ENCODE measurements at regions not wholly inside any gene's neighbourhood (a gene's known extent, or its start where the extent isn't known, plus 50 kb on each side); places are given as distances from the start of the nearest gene placed in this dataset.

DNA sequence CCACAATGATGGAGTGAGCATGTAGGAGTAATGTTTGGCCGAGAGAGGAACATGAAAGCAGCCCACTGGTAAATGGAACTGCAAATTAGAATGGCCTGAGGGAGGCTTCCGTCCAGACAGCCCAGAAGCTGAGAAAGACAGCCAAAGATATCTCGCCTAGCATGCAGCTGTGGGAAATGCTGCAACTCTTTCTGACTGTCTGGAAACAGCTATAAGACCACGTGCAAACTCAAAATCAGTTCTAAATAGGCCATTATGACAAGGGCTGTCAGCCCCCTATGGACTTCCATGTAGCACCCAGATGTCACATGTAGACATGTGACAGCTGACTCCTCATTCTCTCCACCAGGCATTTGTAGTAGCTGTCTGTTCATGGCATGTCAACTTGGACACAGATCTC lies 62.9 kb upstream of the ATP1A1 start:
- WGBS, 2 experiments (ENCODE audit: extremely low coverage in 2 of 2, insufficient read length in 1 of 2): 10% methylated on average over 2 of the region's 4 CpGs; no CpG with 5 or more reads in 1 of the 2 experiments

More for the DNA sequence above, 62.9 kb upstream of the ATP1A1 start:
- no TSS peak for BruUV-seq (replicated peaks)
- H2BK5ac ChIP-seq (ENCODE audit: low read depth, low read length, poor library complexity, severe bottlenecking): no peak overlapping the region
- no peaks in the 10 kb centered on the region for H3K9me1 ChIP-seq (ENCODE audit: insufficient read depth, low read length)
- no peak overlapping the region for H3K23ac ChIP-seq (ENCODE audit: low read depth, low read length)
- no peak overlapping the region for H3K56ac ChIP-seq (ENCODE audit: extremely low read depth, insufficient read depth, low read length)
- no peak overlapping the region for H3K4me2 ChIP-seq (ENCODE audit: low read depth, low read length)
- H3K18ac ChIP-seq (ENCODE audit: low read depth, low read length): no peak overlapping the region
- H3K36me3 ChIP-seq (ENCODE audit: control insufficient read depth, insufficient read depth, low read length): no peaks in the 10 kb centered on the region
- no peak overlapping the region for H3K9ac ChIP-seq (ENCODE audit: low read depth, low read length)
- no peak overlapping the region for H2AFZ ChIP-seq (replicated peaks; ENCODE audit: low read length, poor library complexity)
- ChIA-PET CTCF (no interaction called here), POLR2A (ENCODE audit: unreplicated experiment) (no interaction called here)
- dilution Hi-C loops (cut with HindIII; ENCODE audit: low sequenced_read_pairs, unreplicated experiment): no loop called here
- H2AK5ac ChIP-seq (ENCODE audit: low read depth, low read length): no peak overlapping the region
- DNase-seq (no peak), ATAC-seq (ENCODE audit: low read depth) (no peak)
- no peak for TF ChIP-seq CHD1 (IDR thresholded peaks at IDR 0.05; ENCODE audit: low read depth, low read length)
- no peak for TF ChIP-seq RFX5 (IDR thresholded peaks at IDR 0.05; ENCODE audit: low read depth, low read length)
- TF ChIP-seq CEBPB (IDR thresholded peaks at IDR 0.05; ENCODE audit: low read depth, low read length): no peak
- TF ChIP-seq POLR2A (IDR thresholded peaks at IDR 0.05; ENCODE audit: low read depth, low read length): no peak
- no peak for TF ChIP-seq NFE2L2 (IDR thresholded peaks at IDR 0.05; ENCODE audit: low read depth, low read length)
- TF ChIP-seq, protein P1, sequence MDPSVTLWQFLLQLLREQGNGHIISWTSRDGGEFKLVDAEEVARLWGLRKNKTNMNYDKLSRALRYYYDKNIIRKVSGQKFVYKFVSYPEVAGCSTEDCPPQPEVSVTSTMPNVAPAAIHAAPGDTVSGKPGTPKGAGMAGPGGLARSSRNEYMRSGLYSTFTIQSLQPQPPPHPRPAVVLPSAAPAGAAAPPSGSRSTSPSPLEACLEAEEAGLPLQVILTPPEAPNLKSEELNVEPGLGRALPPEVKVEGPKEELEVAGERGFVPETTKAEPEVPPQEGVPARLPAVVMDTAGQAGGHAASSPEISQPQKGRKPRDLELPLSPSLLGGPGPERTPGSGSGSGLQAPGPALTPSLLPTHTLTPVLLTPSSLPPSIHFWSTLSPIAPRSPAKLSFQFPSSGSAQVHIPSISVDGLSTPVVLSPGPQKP (IDR thresholded peaks at IDR 0.05; ENCODE audit: borderline replicate concordance, low read depth, low read length): no peak
- TF ChIP-seq MXI1 (IDR thresholded peaks at IDR 0.05; ENCODE audit: borderline replicate concordance, low read depth, low read length): no peak
- TF ChIP-seq, protein P2, sequence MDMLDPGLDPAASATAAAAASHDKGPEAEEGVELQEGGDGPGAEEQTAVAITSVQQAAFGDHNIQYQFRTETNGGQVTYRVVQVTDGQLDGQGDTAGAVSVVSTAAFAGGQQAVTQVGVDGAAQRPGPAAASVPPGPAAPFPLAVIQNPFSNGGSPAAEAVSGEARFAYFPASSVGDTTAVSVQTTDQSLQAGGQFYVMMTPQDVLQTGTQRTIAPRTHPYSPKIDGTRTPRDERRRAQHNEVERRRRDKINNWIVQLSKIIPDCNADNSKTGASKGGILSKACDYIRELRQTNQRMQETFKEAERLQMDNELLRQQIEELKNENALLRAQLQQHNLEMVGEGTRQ (IDR thresholded peaks at IDR 0.05; ENCODE audit: low read depth, low read length): no peak
- no peak for TF ChIP-seq MAFK (IDR thresholded peaks at IDR 0.05; ENCODE audit: low read depth, low read length)
- no peak for TF ChIP-seq RCOR1 (IDR thresholded peaks at IDR 0.05; ENCODE audit: insufficient replicate concordance, low read length)
- no peak for TF ChIP-seq RAD21 (IDR thresholded peaks at IDR 0.05; ENCODE audit: low read length)
- no peak for TF ChIP-seq BHLHE40 (IDR thresholded peaks at IDR 0.05; ENCODE audit: low read depth, low read length)
- no peak for TF ChIP-seq MAZ (IDR thresholded peaks at IDR 0.05; ENCODE audit: borderline replicate concordance, low read depth, low read length)
- no peaks in the 10 kb centered on the region for H4K20me1 ChIP-seq (ENCODE audit: insufficient read depth, low read length)
- H3K4me1 ChIP-seq (ENCODE audit: control insufficient read depth, insufficient read depth, low read length): no peaks in the 10 kb centered on the region
- H3K27ac ChIP-seq (ENCODE audit: insufficient read depth, low read length): no peak overlapping the region
- in situ Hi-C loops (cut with MboI; ENCODE audit: low sequenced_read_pairs): no loop called here
- no peak overlapping the region for H3K4me3 ChIP-seq (ENCODE audit: insufficient read depth, low read depth, low read length)
- intact Hi-C loops (cut with micrococcal nuclease): no loop called here
- H4K8ac ChIP-seq (ENCODE audit: low read depth in 2 of 2, low read length in 2 of 2): no peak overlapping the region
- H3K27me3 ChIP-seq (ENCODE audit: control insufficient read depth, insufficient read depth, low read length): peaks cover 2% of the 10 kb centered on the region
- H2BK20ac ChIP-seq (ENCODE audit: low read depth, low read length): no peak overlapping the region
- H3K14ac ChIP-seq (replicated peaks; ENCODE audit: low read depth, low read length): no peak overlapping the region
- no peak overlapping the region for H3K4ac ChIP-seq (ENCODE audit: low read depth, low read length)
- no peaks in the 10 kb centered on the region for H3K79me1 ChIP-seq (ENCODE audit: low read depth in 1 of 2, low read length in 2 of 2)
- H2AK9ac ChIP-seq (replicated peaks; ENCODE audit: low read depth, low read length, poor library complexity): no peak overlapping the region
- H2BK120ac ChIP-seq (ENCODE audit: low read depth, low read length): no peak overlapping the region
- no peaks in the 10 kb centered on the region for H3K9me3 ChIP-seq (ENCODE audit: control insufficient read depth, insufficient read depth, low read length)
- no peak overlapping the region for H4K5ac ChIP-seq (ENCODE audit: low read depth, low read length)
- no peak overlapping the region for H2BK15ac ChIP-seq (ENCODE audit: low read depth, low read length)
- no peak overlapping the region for H4K91ac ChIP-seq (ENCODE audit: insufficient read depth, low read depth, low read length)
